Endodermal cell (in vitro differentiated cells): ENCODE measurements at regions not wholly inside any gene's neighbourhood (a gene's known extent, or its start where the extent isn't known, plus 50 kb on each side); places are given as distances from the start of the nearest gene placed in this dataset.

ENCODE experiments used
- DNase-seq: peaks from one replicate; pipeline ENCODE4 v3.0.0-alpha.2; 2017
- H3K27ac ChIP-seq: 2 replicates; pipeline ENCODE4 v1.5.1; 2013; ENCODE audit warnings: mild to moderate bottlenecking, low read depth, low read length, moderate library complexity
- H3K27me3 ChIP-seq: 2 replicates; pipeline ENCODE4 v1.6.1; 2013; ENCODE audit warnings: mild to moderate bottlenecking, low read length, moderate library complexity; ENCODE audit not compliant: insufficient read depth, control insufficient read depth, poor library complexity, severe bottlenecking
- H3K36me3 ChIP-seq: 2 replicates; pipeline ENCODE4 v1.7.0; 2013; ENCODE audit warnings: mild to moderate bottlenecking, low read length, moderate library complexity; ENCODE audit not compliant: control insufficient read depth, insufficient read depth
- H3K4me1 ChIP-seq: one replicate; pipeline ENCODE4 v1.7.0; 2013; ENCODE audit warnings: low read length; ENCODE audit not compliant: control insufficient read depth, insufficient read depth
- H3K4me3 ChIP-seq: 2 replicates; pipeline ENCODE4 v1.5.1; 2013; ENCODE audit warnings: mild to moderate bottlenecking, low read length, moderate library complexity
- H3K9ac ChIP-seq: 2 replicates; pipeline ENCODE4 v1.6.1; 2013; ENCODE audit warnings: mild to moderate bottlenecking, low read length, moderate library complexity; ENCODE audit not compliant: poor library complexity, severe bottlenecking; ENCODE audit errors: extremely low read depth
- H3K9me3 ChIP-seq: 2 replicates; pipeline ENCODE4 v1.6.1; 2013; ENCODE audit warnings: mild to moderate bottlenecking, low read length, moderate library complexity; ENCODE audit not compliant: control insufficient read depth
- H3K27ac Mint-ChIP-seq: 2 replicates; pipeline ENCODE4 v1.8.0; 2020; ENCODE audit warnings: mixed read lengths
- H3K27me3 Mint-ChIP-seq: 2 replicates; pipeline ENCODE4 v1.8.0; 2021; ENCODE audit warnings: mild to moderate bottlenecking, mixed read lengths; ENCODE audit not compliant: insufficient read depth
- H3K36me3 Mint-ChIP-seq: 2 replicates; pipeline ENCODE4 v1.8.0; 2020; ENCODE audit warnings: low read depth, mixed read lengths
- H3K4me1 Mint-ChIP-seq: 2 replicates; pipeline ENCODE4 v1.8.0; 2020; ENCODE audit warnings: mixed read lengths
- H3K4me3 Mint-ChIP-seq: 2 replicates; pipeline ENCODE4 v1.8.0; 2020; ENCODE audit warnings: mild to moderate bottlenecking, moderate library complexity, mixed read lengths
- H3K9me3 Mint-ChIP-seq: 2 replicates; pipeline ENCODE4 v1.8.0; 2020; ENCODE audit warnings: mild to moderate bottlenecking, mixed read lengths
- WGBS, 2 experiments: methylation state at CpG; one replicate each; pipeline versions ENCODE4 v1.1.5 to v1.1.7; 2013; ENCODE audit warnings: missing lambda C conversion rate in 2 of 2, mixed read lengths in 1 of 2; ENCODE audit not compliant: insufficient coverage in 1 of 2, insufficient read length in 1 of 2; 5-methylcytosine and 5-hydroxymethylcytosine counted together
- TF ChIP-seq, protein P1 (sequence below): fragments of 200-600 bp; sonication (generic); conservative IDR thresholded peaks from 2 replicates; pipeline ENCODE4 v1.5.0; 2021; ENCODE audit warnings: antibody characterized with exemption, mild to moderate bottlenecking

DNA sequence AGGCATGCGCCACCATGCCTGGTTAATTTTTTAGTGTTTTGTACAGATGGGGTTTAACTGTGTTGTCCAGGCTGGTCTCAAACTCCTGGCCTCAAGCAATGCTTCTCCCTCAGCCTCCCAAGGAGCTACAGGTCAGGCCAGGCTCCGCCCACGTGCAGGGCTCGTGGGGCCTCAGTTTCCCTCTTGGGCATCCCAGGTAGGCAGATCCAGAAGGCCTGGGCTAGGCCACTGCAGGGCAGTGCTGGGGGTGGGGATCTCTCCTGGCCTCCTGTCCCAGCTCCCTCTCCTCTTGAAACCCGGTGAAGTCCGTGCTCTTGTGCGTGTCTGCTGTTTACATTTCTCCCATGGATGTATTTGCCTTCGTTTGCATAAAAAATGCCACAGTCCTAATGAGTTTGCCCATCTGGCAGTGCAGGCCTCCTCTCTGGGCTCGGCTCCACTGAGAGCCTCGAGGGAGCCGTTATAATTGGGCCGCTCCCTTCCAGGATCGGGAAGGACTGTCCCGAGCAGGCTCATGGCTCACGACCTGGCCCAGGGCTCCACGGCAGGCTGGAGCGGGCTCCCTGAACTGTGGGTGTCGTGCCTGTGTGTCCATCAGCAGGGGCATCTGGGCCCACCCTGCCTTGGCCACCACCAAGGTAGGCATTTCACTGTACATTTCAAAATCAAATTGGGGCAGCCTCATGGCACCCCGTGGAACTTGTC is 52.6 kb upstream of the RUFY1 start:
- peaks cover 3% of the 10 kb centered on the region for H3K27me3 Mint-ChIP-seq
- no peaks in the 10 kb centered on the region for H3K4me1 ChIP-seq
- H3K36me3 Mint-ChIP-seq: no peaks in the 10 kb centered on the region
- no peak overlapping the region for H3K4me3 ChIP-seq
- H3K9me3 Mint-ChIP-seq: peaks cover 8% of the 10 kb centered on the region
- DNase-seq: no peak
- H3K9me3 ChIP-seq: no peaks in the 10 kb centered on the region
- no peaks in the 10 kb centered on the region for H3K4me1 Mint-ChIP-seq
- H3K36me3 ChIP-seq: no peaks in the 10 kb centered on the region
- no peak overlapping the region for H3K27ac Mint-ChIP-seq
- H3K27me3 ChIP-seq: no peaks in the 10 kb centered on the region
- no peak overlapping the region for H3K9ac ChIP-seq
- no peak overlapping the region for H3K4me3 Mint-ChIP-seq
- 93 to 96% methylated on average over 13 to 19 of the region's 19 CpGs for WGBS, 2 experiments
- H3K27ac ChIP-seq: no peak overlapping the region
- TF ChIP-seq, protein P1, sequence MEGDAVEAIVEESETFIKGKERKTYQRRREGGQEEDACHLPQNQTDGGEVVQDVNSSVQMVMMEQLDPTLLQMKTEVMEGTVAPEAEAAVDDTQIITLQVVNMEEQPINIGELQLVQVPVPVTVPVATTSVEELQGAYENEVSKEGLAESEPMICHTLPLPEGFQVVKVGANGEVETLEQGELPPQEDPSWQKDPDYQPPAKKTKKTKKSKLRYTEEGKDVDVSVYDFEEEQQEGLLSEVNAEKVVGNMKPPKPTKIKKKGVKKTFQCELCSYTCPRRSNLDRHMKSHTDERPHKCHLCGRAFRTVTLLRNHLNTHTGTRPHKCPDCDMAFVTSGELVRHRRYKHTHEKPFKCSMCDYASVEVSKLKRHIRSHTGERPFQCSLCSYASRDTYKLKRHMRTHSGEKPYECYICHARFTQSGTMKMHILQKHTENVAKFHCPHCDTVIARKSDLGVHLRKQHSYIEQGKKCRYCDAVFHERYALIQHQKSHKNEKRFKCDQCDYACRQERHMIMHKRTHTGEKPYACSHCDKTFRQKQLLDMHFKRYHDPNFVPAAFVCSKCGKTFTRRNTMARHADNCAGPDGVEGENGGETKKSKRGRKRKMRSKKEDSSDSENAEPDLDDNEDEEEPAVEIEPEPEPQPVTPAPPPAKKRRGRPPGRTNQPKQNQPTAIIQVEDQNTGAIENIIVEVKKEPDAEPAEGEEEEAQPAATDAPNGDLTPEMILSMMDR: no peak

DNA sequence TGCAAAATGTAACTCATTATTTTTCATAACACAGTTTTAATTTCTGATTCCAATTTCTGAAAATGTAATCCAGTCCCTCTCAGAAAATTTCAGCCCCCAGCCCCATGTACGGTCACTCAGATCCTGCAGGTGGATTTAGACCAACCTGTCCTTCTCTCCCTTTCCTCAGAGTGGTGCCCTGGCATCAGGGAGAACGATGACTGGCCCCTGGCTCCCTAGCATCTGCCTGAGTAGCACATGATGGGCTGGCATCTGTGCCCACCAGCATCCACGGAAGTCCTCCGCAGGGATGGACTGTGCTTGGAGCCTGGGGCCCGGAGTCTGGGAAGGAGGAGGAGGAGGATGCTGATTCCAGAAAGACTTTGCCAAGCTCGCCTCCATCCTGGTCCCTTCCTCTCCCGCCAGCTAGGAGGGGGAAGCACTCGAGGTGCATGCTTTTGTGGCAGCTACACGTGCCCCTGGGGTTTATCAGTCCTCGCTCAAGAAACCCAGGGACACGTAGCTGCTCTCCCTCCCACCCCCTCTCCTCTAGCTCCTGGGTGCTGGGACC is 54.4 kb upstream of the RUFY1 start:
- no peak overlapping the region for H3K9ac ChIP-seq
- no peaks in the 10 kb centered on the region for H3K9me3 ChIP-seq
- H3K4me1 ChIP-seq: no peaks in the 10 kb centered on the region
- Mint-ChIP-seq H3K36me3 (no peaks in the 10 kb centered on the region), H3K27me3 (peaks cover 3% of the 10 kb centered on the region), H3K4me1 (no peaks in the 10 kb centered on the region), H3K4me3 (no peak overlapping the region), H3K27ac (no peak overlapping the region), H3K9me3 (peaks cover 11% of the 10 kb centered on the region)
- no peak overlapping the region for H3K27ac ChIP-seq
- TF ChIP-seq, protein P1: peak; percentile 46
- no peaks in the 10 kb centered on the region for H3K36me3 ChIP-seq
- WGBS, 2 experiments: 81 to 87% methylated on average over 2 to 11 of the region's 11 CpGs
- no peak for DNase-seq
- no peaks in the 10 kb centered on the region for H3K27me3 ChIP-seq
- H3K4me3 ChIP-seq: no peak overlapping the region

DNA sequence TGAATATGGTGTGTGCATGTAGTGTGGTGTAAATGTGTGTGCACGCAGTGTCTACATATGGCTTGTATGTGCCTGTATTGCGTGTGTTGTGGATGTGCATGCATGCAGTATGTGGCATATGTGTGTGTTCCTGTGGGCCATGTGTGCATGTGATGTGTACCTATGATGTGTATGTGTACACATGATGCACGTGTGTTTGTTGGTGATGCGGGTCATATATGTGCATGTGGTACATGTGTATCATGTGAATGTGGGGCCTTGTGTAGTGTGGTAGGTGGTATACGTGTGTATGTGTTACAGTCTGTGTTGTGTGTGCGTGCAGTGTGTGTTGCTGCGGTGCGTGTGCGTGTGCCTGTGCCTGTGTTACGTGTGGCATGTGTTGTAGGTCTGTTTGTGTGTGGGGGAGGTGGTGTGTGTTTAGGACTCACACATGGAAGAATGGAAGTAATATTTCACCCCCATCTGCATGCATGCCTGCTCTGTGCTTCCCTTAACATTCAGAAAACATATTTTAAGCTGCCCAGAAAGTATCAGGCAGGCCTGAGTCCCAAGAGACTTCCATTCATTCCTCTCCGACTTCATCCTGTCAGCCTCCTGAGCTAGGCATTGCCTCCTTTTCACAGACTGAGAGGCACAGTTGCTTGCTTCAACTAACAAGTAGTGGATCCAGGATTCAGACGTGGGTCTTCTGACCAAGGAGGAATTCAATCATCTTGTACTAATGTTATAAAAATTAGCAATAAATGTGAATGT is 55.4 kb upstream of the RUFY1 start:
- H3K27ac ChIP-seq: no peak overlapping the region
- H3K9me3 ChIP-seq: no peaks in the 10 kb centered on the region
- H3K36me3 Mint-ChIP-seq: no peaks in the 10 kb centered on the region
- H3K4me3 ChIP-seq: no peak overlapping the region
- H3K36me3 ChIP-seq: no peaks in the 10 kb centered on the region
- TF ChIP-seq, protein P1: no peak
- H3K27ac Mint-ChIP-seq: no peak overlapping the region
- H3K27me3 Mint-ChIP-seq: no peaks in the 10 kb centered on the region
- DNase-seq: no peak
- H3K9me3 Mint-ChIP-seq: peaks cover 9% of the 10 kb centered on the region
- no peaks in the 10 kb centered on the region for H3K4me1 ChIP-seq
- no peak overlapping the region for H3K9ac ChIP-seq
- no peak overlapping the region for H3K4me3 Mint-ChIP-seq
- H3K27me3 ChIP-seq: no peaks in the 10 kb centered on the region
- H3K4me1 Mint-ChIP-seq: no peaks in the 10 kb centered on the region
- WGBS, 2 experiments: 84 to 87% methylated on average over 9 to 12 of the region's 12 CpGs
